Osteocyte (in vitro differentiated cells): ENCODE measurements at regions not wholly inside any gene's neighbourhood (a gene's known extent, or its start where the extent isn't known, plus 50 kb on each side); places are given as distances from the start of the nearest gene placed in this dataset.

Experiments
- DNase-seq: peaks from one replicate; pipeline ENCODE4 v3.0.0; 2021; ENCODE audit warnings: mixed read lengths; ENCODE audit not compliant: unreplicated experiment; ENCODE audit errors: extremely low spot score
- H3K27ac Mint-ChIP-seq: one replicate; pipeline ENCODE4 v1.8.0; 2021; ENCODE audit warnings: mild to moderate bottlenecking, mixed read lengths; ENCODE audit not compliant: unreplicated experiment
- H3K27me3 Mint-ChIP-seq: one replicate; pipeline ENCODE4 v1.8.0; 2021; ENCODE audit warnings: mixed read lengths; ENCODE audit not compliant: unreplicated experiment
- H3K36me3 Mint-ChIP-seq: one replicate; pipeline ENCODE4 v1.8.0; 2021; ENCODE audit warnings: mixed read lengths; ENCODE audit not compliant: unreplicated experiment
- H3K4me1 Mint-ChIP-seq: one replicate; pipeline ENCODE4 v1.8.0; 2021; ENCODE audit warnings: mixed read lengths; ENCODE audit not compliant: unreplicated experiment
- H3K4me3 Mint-ChIP-seq: one replicate; pipeline ENCODE4 v1.8.0; 2021; ENCODE audit warnings: mild to moderate bottlenecking, moderate library complexity, mixed read lengths; ENCODE audit not compliant: unreplicated experiment
- H3K9me3 Mint-ChIP-seq: one replicate; pipeline ENCODE4 v1.8.0; 2021; ENCODE audit warnings: mixed read lengths; ENCODE audit not compliant: unreplicated experiment
- TF ChIP-seq, protein P1 (sequence below): fragments of 200-600 bp; sonication (generic); IDR thresholded peaks from 2 replicates; pipeline ENCODE4 v1.5.0; 2021; ENCODE audit warnings: antibody characterized with exemption, mild to moderate bottlenecking, moderate library complexity

DNA sequence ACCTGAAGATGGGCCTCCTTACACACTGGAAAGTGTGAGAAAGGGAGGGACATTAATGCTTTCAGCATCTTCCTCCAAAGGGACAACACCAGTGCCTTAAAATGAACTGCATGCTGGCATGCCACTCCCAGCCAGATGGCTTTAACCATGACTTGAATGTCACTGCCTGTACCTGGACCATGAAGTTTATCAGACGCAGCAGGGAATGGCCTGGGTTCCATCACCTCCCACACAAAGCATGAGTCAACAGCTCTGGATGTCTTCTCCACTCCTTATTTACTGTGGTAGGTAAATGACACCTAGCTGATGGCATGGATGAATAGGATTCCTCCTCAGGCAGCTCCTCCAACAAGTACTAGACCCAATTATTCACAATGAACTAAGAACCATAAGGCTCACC is 645.6 kb downstream of the SOX5 start:
- Mint-ChIP-seq H3K4me3 (no peak overlapping the region), H3K27me3 (no peaks in the 10 kb centered on the region), H3K27ac (no peak overlapping the region), H3K9me3 (no peaks in the 10 kb centered on the region), H3K4me1 (no peaks in the 10 kb centered on the region), H3K36me3 (no peaks in the 10 kb centered on the region)
- TF ChIP-seq, protein P1, sequence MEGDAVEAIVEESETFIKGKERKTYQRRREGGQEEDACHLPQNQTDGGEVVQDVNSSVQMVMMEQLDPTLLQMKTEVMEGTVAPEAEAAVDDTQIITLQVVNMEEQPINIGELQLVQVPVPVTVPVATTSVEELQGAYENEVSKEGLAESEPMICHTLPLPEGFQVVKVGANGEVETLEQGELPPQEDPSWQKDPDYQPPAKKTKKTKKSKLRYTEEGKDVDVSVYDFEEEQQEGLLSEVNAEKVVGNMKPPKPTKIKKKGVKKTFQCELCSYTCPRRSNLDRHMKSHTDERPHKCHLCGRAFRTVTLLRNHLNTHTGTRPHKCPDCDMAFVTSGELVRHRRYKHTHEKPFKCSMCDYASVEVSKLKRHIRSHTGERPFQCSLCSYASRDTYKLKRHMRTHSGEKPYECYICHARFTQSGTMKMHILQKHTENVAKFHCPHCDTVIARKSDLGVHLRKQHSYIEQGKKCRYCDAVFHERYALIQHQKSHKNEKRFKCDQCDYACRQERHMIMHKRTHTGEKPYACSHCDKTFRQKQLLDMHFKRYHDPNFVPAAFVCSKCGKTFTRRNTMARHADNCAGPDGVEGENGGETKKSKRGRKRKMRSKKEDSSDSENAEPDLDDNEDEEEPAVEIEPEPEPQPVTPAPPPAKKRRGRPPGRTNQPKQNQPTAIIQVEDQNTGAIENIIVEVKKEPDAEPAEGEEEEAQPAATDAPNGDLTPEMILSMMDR: no peak
- no peak for DNase-seq

DNA sequence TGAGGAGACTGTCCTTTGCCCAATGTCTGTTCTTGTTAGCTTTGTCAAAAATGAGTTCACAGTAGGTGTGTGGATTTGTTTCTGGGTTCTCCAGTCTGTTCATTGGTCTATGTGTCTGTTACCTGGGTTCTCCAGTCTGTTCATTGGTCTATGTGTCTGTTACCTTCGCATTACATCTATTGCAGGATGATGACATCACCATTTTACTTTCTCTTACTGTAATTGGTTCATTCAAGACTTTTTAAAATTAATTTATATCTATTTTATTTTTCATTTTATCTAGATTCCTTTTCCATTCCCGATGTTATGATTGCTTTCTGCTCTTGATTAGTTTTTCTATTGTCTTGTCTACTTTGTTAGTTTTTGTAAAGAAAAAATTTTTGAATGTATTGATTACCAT is 615.5 kb downstream of the SOX5 start:
- no peaks in the 10 kb centered on the region for H3K4me1 Mint-ChIP-seq

DNA sequence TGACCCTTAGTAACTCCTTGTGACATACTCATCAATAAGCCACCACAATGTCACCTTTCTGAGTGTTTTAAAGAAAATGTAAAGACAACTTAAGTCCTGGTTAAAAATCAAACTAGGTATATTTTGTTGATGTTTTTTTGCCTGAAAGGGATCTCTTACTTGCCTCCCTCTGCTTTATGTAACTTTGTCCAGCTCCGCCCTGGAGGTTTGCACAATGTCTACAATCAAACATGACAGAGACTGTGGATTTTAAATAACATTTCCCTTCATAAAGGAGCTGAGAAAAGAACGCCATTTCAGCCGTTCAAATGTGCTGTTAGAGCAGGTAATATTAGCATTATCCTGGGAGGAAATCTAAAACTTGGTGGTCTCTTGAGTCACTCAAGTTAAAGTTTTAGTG is 613.9 kb downstream of the SOX5 start:
- no peak overlapping the region for H3K27ac Mint-ChIP-seq
- H3K27me3 Mint-ChIP-seq: peaks cover 17% of the 10 kb centered on the region
- no peaks in the 10 kb centered on the region for H3K9me3 Mint-ChIP-seq
- no peaks in the 10 kb centered on the region for H3K4me1 Mint-ChIP-seq
- no peak for DNase-seq
- H3K36me3 Mint-ChIP-seq: no peaks in the 10 kb centered on the region
- no peak overlapping the region for H3K4me3 Mint-ChIP-seq
- TF ChIP-seq, protein P1: no peak

More for the DNA sequence above, 615.5 kb downstream of the SOX5 start:
- H3K9me3 Mint-ChIP-seq: no peaks in the 10 kb centered on the region
- peaks cover 11% of the 10 kb centered on the region for H3K27me3 Mint-ChIP-seq
- no peaks in the 10 kb centered on the region for H3K36me3 Mint-ChIP-seq
- TF ChIP-seq, protein P1: no peak
- DNase-seq: no peak
- no peak overlapping the region for H3K4me3 Mint-ChIP-seq
- H3K27ac Mint-ChIP-seq: no peak overlapping the region

DNA sequence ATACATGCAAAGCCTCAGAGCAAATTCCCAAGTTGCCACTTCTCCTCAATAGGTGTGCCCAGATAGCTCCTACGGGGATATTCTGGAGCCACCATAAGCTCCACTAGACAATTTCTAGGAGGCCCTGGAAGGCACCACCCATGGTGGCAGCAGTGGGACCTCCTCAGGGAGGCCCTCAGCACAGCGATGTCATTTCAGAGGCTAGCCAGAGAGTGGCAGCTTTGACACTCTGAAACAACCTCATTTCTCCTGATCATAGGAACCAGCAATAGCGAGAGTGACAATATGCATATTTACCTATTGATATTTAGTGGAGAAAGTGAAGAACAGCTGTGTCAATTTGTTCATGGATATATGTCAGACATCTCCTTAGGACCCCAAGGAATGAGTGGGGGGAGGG is 612.3 kb downstream of the SOX5 start:
- DNase-seq: no peak
- H3K36me3 Mint-ChIP-seq: no peaks in the 10 kb centered on the region
- H3K27ac Mint-ChIP-seq: no peak overlapping the region
- no peaks in the 10 kb centered on the region for H3K9me3 Mint-ChIP-seq
- H3K4me1 Mint-ChIP-seq: no peaks in the 10 kb centered on the region
- TF ChIP-seq, protein P1: no peak
- peaks cover 17% of the 10 kb centered on the region for H3K27me3 Mint-ChIP-seq
- no peak overlapping the region for H3K4me3 Mint-ChIP-seq

DNA sequence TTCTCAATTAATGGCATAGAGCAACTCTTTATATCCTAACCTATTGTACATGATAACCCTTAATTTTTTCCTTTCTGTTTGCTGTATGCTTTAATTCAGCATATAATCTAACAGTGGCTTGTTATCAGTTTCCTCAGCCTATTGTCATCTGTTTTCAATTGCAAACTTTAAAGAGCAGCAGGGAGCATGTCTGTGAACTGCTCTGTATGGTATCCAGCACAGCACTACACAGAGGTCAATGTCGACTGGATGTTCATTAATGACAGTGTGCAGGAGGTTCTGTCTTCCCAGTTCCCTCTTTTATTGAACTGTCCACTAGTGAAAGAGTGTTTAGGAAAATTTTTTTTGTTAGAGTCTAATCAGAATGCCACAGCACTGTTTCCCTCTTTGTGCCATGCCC is 609.1 kb downstream of the SOX5 start:
- H3K4me3 Mint-ChIP-seq: no peak overlapping the region
- TF ChIP-seq, protein P1: no peak
- H3K27me3 Mint-ChIP-seq: peaks cover 14% of the 10 kb centered on the region
- no peak for DNase-seq
- H3K9me3 Mint-ChIP-seq: no peaks in the 10 kb centered on the region
- no peaks in the 10 kb centered on the region for H3K4me1 Mint-ChIP-seq
- no peak overlapping the region for H3K27ac Mint-ChIP-seq
- H3K36me3 Mint-ChIP-seq: no peaks in the 10 kb centered on the region
